Activated CD4-positive, alpha-beta memory T cell treated with anti-CD3 and anti-CD28 coated beads, Interleukin-2, amount 10 ng/mL, durations not matched to agents 7 days and 5 days (primary cell): ENCODE measurements at regions not wholly inside any gene's neighbourhood (a gene's known extent, or its start where the extent isn't known, plus 50 kb on each side); places are given as distances from the start of the nearest gene placed in this dataset.

Source experiments
- CTCF ChIA-PET: fragments of 350-600 bp; sonication (Branson Sonifier 250); formaldehyde crosslinking; loops from one replicate; lab custom pipeline; 2021; ENCODE audit warnings: antibody characterized with exemption, inconsistent platforms; lab: Charles Lee
- POLR2A ChIA-PET: fragments of 350-600 bp; sonication (Branson Sonifier 250); formaldehyde crosslinking; loops from one replicate; lab custom pipeline; 2021; ENCODE audit warnings: antibody characterized with exemption; lab: Charles Lee
- DNase-seq: peaks from one replicate; pipeline ENCODE4 v3.0.0-alpha.2; 2020
- H3K27ac Mint-ChIP-seq: one replicate; pipeline ENCODE4 v1.8.0; 2021; ENCODE audit warnings: mild to moderate bottlenecking, mixed read lengths
- H3K27me3 Mint-ChIP-seq: one replicate; pipeline ENCODE4 v1.8.0; 2021; ENCODE audit warnings: mixed read lengths
- H3K36me3 Mint-ChIP-seq: one replicate; pipeline ENCODE4 v1.8.0; 2021; ENCODE audit warnings: low read depth, mixed read lengths
- H3K4me1 Mint-ChIP-seq: one replicate; pipeline ENCODE4 v1.8.0; 2021; ENCODE audit warnings: mixed read lengths
- H3K4me3 Mint-ChIP-seq: one replicate; pipeline ENCODE4 v1.8.0; 2021; ENCODE audit warnings: mild to moderate bottlenecking, mixed read lengths
- H3K9me3 Mint-ChIP-seq: one replicate; pipeline ENCODE4 v1.8.0; 2021; ENCODE audit warnings: mixed read lengths

DNA sequence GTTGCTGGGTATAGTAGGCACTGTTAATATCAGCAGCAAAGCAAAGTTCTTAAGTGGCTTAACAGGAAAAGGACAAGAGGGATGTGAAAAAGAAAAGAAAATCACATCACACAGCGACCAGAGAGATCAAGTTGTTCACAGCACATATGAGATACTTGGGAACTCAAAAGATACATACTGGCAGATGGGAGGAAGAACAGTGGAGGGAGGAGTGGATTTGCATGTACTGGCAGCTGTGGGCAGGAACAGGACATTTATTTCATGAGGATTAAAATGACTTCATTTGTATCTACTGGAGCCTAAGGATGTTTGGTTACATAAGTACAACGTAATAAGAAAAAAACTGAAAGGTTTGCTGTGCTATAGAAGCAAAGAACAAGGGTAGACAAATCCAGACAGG, 136.5 kb upstream of the IFNG-AS1 start:
- DNase-seq: no peak
- H3K9me3 Mint-ChIP-seq: peaks cover 2% of the 10 kb centered on the region
- no peaks in the 10 kb centered on the region for H3K36me3 Mint-ChIP-seq
- ChIA-PET CTCF (no interaction called here), POLR2A (no interaction called here)
- no peaks in the 10 kb centered on the region for H3K27me3 Mint-ChIP-seq
- no peak overlapping the region for H3K4me3 Mint-ChIP-seq
- H3K27ac Mint-ChIP-seq: no peak overlapping the region
- H3K4me1 Mint-ChIP-seq: no peaks in the 10 kb centered on the region

DNA sequence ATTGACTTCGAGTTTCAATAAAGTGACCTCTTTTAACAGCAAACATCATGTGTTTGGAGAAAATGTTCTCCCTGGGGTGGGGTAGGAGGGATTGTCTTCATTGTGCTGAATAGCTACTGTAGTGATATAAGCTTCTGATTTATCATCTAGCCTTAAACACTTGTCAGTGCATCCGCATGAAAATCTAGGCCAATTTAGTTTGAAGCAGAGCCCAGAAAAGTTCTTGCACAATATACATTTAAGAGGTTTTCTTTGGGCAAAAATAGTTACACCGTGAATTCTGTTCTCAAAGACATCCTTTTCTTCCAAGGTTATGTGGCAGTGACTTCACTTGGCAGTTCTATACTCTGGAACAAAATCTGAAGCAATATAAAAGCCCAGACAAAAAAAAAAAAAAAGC, 136.0 kb upstream of the IFNG-AS1 start:
- Mint-ChIP-seq H3K9me3 (peaks cover 2% of the 10 kb centered on the region), H3K4me1 (no peaks in the 10 kb centered on the region), H3K36me3 (no peaks in the 10 kb centered on the region), H3K4me3 (no peak overlapping the region), H3K27me3 (no peaks in the 10 kb centered on the region), H3K27ac (no peak overlapping the region)
- ChIA-PET CTCF (no interaction called here), POLR2A (no interaction called here)
- no peak for DNase-seq

- H3K9me3 Mint-ChIP-seq: peaks cover 2% of the 10 kb centered on the region
- H3K4me3 Mint-ChIP-seq: no peak overlapping the region
- POLR2A ChIA-PET: no interaction called here
- H3K27me3 Mint-ChIP-seq: no peaks in the 10 kb centered on the region
- no peak for DNase-seq
- no peak overlapping the region for H3K27ac Mint-ChIP-seq
- CTCF ChIA-PET: no interaction called here
- H3K36me3 Mint-ChIP-seq: no peaks in the 10 kb centered on the region
- no peaks in the 10 kb centered on the region for H3K4me1 Mint-ChIP-seq
These were observed 134.9 kb upstream of the IFNG-AS1 start for GRCh38 chr12:67854351-67854750.

- no peak overlapping the region for H3K4me3 Mint-ChIP-seq
- no peak for DNase-seq
- H3K27ac Mint-ChIP-seq: no peak overlapping the region
- POLR2A ChIA-PET: no interaction called here
- peaks cover 2% of the 10 kb centered on the region for H3K9me3 Mint-ChIP-seq
- CTCF ChIA-PET: no interaction called here
- no peaks in the 10 kb centered on the region for H3K36me3 Mint-ChIP-seq
- no peaks in the 10 kb centered on the region for H3K27me3 Mint-ChIP-seq
- H3K4me1 Mint-ChIP-seq: no peaks in the 10 kb centered on the region
These were observed 134.1 kb upstream of the IFNG-AS1 start for GRCh38 chr12:67855103-67855502.

GRCh38 chr12:67871231-67871630, 118.0 kb upstream of the IFNG-AS1 start:
- no peak for DNase-seq
- H3K27ac Mint-ChIP-seq: no peak overlapping the region
- H3K4me3 Mint-ChIP-seq: no peak overlapping the region
- ChIA-PET CTCF (no interaction called here), POLR2A (no interaction called here)
- peaks cover 2% of the 10 kb centered on the region for H3K27me3 Mint-ChIP-seq
- H3K4me1 Mint-ChIP-seq: no peaks in the 10 kb centered on the region
- no peaks in the 10 kb centered on the region for H3K36me3 Mint-ChIP-seq
- peaks cover 5% of the 10 kb centered on the region for H3K9me3 Mint-ChIP-seq

DNA sequence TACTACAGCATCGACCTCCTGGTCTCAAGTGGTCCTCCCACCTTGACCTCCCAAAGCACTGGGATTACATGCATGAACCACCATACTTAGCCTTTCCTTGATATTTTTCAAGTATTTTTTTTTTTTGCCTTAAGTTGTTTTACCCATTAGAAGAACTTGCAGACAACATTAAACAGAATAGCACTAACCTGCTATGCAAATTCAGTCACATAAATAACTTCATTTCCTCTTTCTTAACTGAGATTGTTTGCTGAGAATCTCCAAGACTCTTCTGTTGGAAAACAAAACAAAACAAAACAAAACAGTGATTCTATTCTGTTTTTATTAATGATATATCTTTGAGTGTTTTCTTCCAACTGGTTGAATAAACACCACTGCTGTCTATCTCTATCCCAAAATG, 115.9 kb upstream of the IFNG-AS1 start:
- no peak for DNase-seq
- H3K9me3 Mint-ChIP-seq: peaks cover 3% of the 10 kb centered on the region
- no peaks in the 10 kb centered on the region for H3K36me3 Mint-ChIP-seq
- H3K4me3 Mint-ChIP-seq: no peak overlapping the region
- H3K4me1 Mint-ChIP-seq: no peaks in the 10 kb centered on the region
- no peak overlapping the region for H3K27ac Mint-ChIP-seq
- POLR2A ChIA-PET: no interaction called here
- CTCF ChIA-PET: interaction anchor here (0.7 kb wide), 1 partner anchor 513 kb away, joined by 4 read pairs; no protein-coding TSS in a partner anchor
- no peaks in the 10 kb centered on the region for H3K27me3 Mint-ChIP-seq

- Mint-ChIP-seq H3K4me3 (no peak overlapping the region), H3K36me3 (no peaks in the 10 kb centered on the region), H3K27me3 (no peaks in the 10 kb centered on the region), H3K9me3 (peaks cover 2% of the 10 kb centered on the region), H3K27ac (no peak overlapping the region), H3K4me1 (no peaks in the 10 kb centered on the region)
- no peak for DNase-seq
- ChIA-PET CTCF (no interaction called here), POLR2A (no interaction called here)
These were observed 112.8 kb upstream of the IFNG-AS1 start for GRCh38 chr12:67876305-67876915.

GRCh38 chr12:67877727-67878126, 111.5 kb upstream of the IFNG-AS1 start:
- ChIA-PET CTCF (no interaction called here), POLR2A (no interaction called here)

DNA sequence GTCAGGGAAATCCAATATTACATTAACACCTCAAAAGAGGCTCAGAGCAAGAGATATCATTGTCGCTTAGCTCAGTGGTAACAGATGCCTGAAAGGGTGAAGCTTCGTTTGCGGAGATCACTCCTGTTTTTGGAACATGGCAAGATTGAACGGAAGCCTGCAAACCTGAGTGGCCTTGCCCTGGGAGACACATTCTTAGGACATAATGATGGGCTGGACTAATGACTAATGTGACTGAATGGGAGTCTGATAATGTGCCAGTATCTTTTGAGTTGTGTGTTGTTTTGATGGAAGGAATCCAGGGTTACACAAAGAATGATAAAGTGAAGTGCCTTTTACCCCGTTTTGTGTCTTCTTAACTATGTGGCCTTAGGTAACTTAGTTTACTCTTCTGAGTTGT, 109.3 kb upstream of the IFNG-AS1 start:
- Mint-ChIP-seq H3K36me3 (no peaks in the 10 kb centered on the region), H3K27ac (no peak overlapping the region), H3K9me3 (peaks cover 2% of the 10 kb centered on the region), H3K4me1 (no peaks in the 10 kb centered on the region), H3K4me3 (no peak overlapping the region), H3K27me3 (no peaks in the 10 kb centered on the region)
- POLR2A ChIA-PET: no interaction called here
- DNase-seq: no peak
- CTCF ChIA-PET: no interaction called here

More at GRCh38 chr12:67877727-67878126, 111.5 kb upstream of the IFNG-AS1 start:
- no peak overlapping the region for H3K27ac Mint-ChIP-seq
- H3K27me3 Mint-ChIP-seq: no peaks in the 10 kb centered on the region
- H3K4me3 Mint-ChIP-seq: no peak overlapping the region
- no peak for DNase-seq
- H3K9me3 Mint-ChIP-seq: peaks cover 2% of the 10 kb centered on the region
- H3K36me3 Mint-ChIP-seq: no peaks in the 10 kb centered on the region
- no peaks in the 10 kb centered on the region for H3K4me1 Mint-ChIP-seq

- Mint-ChIP-seq H3K4me1 (no peaks in the 10 kb centered on the region), H3K36me3 (no peaks in the 10 kb centered on the region), H3K9me3 (no peaks in the 10 kb centered on the region), H3K4me3 (no peak overlapping the region), H3K27ac (no peak overlapping the region), H3K27me3 (no peaks in the 10 kb centered on the region)
- POLR2A ChIA-PET: no interaction called here
- CTCF ChIA-PET: no interaction called here
- DNase-seq: no peak
These were observed 107.7 kb upstream of the IFNG-AS1 start for GRCh38 chr12:67881565-67881964.

DNA sequence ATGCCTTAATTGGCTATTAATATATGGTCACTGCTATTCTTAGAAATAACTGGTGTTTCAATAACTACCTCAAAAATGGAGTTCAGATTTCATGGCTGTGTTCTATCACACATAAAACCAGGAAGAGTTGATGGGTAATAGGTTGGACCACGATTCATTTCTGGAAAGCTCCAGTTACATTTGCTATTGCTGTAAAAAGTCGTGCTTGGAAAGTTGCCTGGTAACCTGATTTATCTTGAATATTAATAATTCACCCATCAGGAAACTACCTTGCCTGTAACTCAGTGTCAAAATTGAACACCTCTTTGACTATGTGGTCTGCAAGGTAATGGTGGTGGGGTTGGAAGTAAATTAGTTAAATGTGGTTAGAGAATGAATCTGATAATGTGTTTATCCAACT, 104.7 kb upstream of the IFNG-AS1 start:
- DNase-seq: no peak
- no peaks in the 10 kb centered on the region for H3K4me1 Mint-ChIP-seq
- H3K27ac Mint-ChIP-seq: no peak overlapping the region
- H3K9me3 Mint-ChIP-seq: no peaks in the 10 kb centered on the region
- H3K4me3 Mint-ChIP-seq: no peak overlapping the region
- ChIA-PET CTCF (no interaction called here), POLR2A (no interaction called here)
- no peaks in the 10 kb centered on the region for H3K36me3 Mint-ChIP-seq
- no peaks in the 10 kb centered on the region for H3K27me3 Mint-ChIP-seq

DNA sequence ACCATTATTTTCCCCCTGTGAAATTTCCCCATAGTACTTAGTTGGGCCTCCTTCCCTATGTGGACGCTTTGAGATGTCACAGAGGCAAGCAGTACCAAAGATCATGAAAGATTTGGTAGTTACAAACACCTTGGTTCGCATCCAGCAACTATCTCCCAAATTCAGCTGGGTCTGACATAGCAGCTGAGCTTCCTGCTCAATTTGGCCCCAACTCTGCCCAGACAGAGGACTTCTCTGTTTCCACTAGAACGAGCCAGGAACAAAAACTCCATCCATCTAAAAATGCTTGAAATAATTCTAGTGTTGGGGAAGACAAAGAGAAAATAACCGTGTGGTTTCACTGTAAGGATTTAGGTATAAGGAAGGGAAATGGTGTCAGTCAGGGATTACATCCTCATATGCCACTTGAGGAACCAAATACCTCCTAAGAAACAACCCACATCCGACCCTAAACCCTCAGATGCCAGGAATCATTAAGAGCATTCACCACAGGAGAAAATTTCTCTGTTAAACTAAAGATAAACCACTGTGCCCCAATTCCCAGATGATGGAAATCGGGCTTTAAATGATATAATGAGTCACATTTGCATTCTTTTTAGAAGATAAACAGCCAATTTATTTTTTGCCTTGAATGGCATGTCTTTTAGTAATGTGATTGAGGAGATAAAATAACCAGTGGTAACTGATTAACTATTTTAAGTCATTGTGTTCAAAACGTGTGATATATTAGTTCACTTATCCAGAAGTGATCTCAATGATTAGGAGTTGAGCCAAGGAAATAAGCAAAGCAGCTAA, 103.7 kb upstream of the IFNG-AS1 start:
- H3K9me3 Mint-ChIP-seq: no peaks in the 10 kb centered on the region

DNA sequence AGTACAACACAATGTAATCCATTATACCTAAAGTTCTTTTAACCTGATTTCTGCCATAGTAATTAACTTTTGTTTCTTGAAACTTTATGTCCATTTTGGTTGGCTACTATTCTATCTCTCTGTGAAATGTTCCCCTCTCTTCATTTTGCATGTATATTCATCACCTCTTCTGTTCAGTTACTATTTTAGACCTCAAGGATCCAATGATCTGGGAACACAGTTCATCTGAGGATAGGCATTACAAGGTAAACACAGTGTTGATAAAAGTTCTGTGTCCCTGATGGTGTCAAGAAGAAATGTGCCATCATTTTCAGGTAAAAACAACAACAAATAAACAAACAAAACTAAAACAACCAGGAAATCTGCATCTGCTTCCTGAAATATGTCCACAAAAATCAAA, 102.2 kb upstream of the IFNG-AS1 start:
- Mint-ChIP-seq H3K27ac (no peak overlapping the region), H3K27me3 (no peaks in the 10 kb centered on the region), H3K4me3 (no peak overlapping the region), H3K9me3 (no peaks in the 10 kb centered on the region), H3K36me3 (no peaks in the 10 kb centered on the region), H3K4me1 (no peaks in the 10 kb centered on the region)
- POLR2A ChIA-PET: no interaction called here
- CTCF ChIA-PET: no interaction called here
- no peak for DNase-seq

More for the DNA sequence above, 103.7 kb upstream of the IFNG-AS1 start:
- DNase-seq: no peak
- ChIA-PET POLR2A (no interaction called here), CTCF (no interaction called here)
- H3K4me3 Mint-ChIP-seq: no peak overlapping the region
- no peaks in the 10 kb centered on the region for H3K36me3 Mint-ChIP-seq
- H3K4me1 Mint-ChIP-seq: no peaks in the 10 kb centered on the region
- H3K27ac Mint-ChIP-seq: no peak overlapping the region
- no peaks in the 10 kb centered on the region for H3K27me3 Mint-ChIP-seq

DNA sequence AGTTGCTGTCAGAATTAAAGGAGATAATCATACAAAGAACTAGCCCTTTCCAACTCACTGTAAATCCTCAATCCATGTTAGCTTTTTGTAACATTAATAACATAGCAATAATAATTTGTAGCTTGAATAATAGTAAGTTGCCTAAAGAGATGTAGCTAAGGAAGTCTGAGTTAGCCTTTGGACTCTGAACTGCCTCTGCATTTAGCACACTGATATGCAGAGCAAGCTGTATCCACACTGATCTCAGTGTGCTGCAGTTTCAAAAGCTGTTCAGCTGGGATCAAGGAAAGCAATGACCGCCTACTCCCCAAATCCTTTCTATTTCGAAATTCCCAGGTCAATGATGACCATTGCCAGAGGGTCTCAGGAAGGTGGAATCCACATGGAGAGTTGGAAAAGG, 99.3 kb upstream of the IFNG-AS1 start:
- H3K27ac Mint-ChIP-seq: no peak overlapping the region
- H3K9me3 Mint-ChIP-seq: no peaks in the 10 kb centered on the region
- H3K36me3 Mint-ChIP-seq: no peaks in the 10 kb centered on the region
- POLR2A ChIA-PET: no interaction called here
- CTCF ChIA-PET: no interaction called here
- no peak for DNase-seq
- no peaks in the 10 kb centered on the region for H3K27me3 Mint-ChIP-seq
- H3K4me1 Mint-ChIP-seq: no peaks in the 10 kb centered on the region
- no peak overlapping the region for H3K4me3 Mint-ChIP-seq
